ENCODE measurements at regions not wholly inside any gene's neighbourhood (a gene's known extent, or its start where the extent isn't known, plus 50 kb on each side); places are given as distances from the start of the nearest gene placed in this dataset.

GRCh38 chr5:6184481-6184880 is 193.9 kb downstream of the MED10 start:
- TF ChIP-seq CTCF (IDR thresholded peaks at IDR 0.05) = no peak
- no peak for TF ChIP-seq POLR2A (IDR thresholded peaks at IDR 0.05; ENCODE audit: low read depth)
- no peak for TF ChIP-seq EP300 (IDR thresholded peaks at IDR 0.05)
